ENCODE measurements at regions not wholly inside any gene's neighbourhood (a gene's known extent, or its start where the extent isn't known, plus 50 kb on each side); places are given as distances from the start of the nearest gene placed in this dataset.

GRCh38 chr11:15589070-15589626, 474.4 kb downstream of the INSC start:
- Mint-ChIP-seq H3K4me3 (no peak overlapping the region), H3K9me3 (no peaks in the 10 kb centered on the region; a peak in 1 of 5 replicates), H3K27ac (no peak overlapping the region), H3K27me3 (ENCODE audit: low read depth) (no peaks in the 10 kb centered on the region; the same call in 1 of the 2 replicates), H3K4me1 (peaks cover 1 to 6% of the 10 kb centered on the region in 2 experiments), H3K36me3 (ENCODE audit: insufficient read depth in 1 of 3, low read depth in 3 of 3) (no peaks in the 10 kb centered on the region; a peak in 1 of 7 replicates)
- Histone ChIP-seq H2BK120ac (ENCODE audit: low read depth, low read length, poor library complexity, severe bottlenecking) (no peak overlapping the region), H3K27ac (ENCODE audit: insufficient read length, low read depth, low read length) (no peak overlapping the region), H3K23me2 (ENCODE audit: insufficient read length, low read depth, low read length, poor library complexity, severe bottlenecking) (no peaks in the 10 kb centered on the region), H3K79me1 (ENCODE audit: insufficient read depth, low read depth, low read length, poor library complexity, severe bottlenecking) (no peaks in the 10 kb centered on the region), H3K56ac (ENCODE audit: insufficient read length, low read depth, low read length) (no peak overlapping the region), H2AK5ac (ENCODE audit: insufficient read length, low read length) (no peak overlapping the region), H3K23ac (ENCODE audit: insufficient read length, low read depth, low read length) (no peak overlapping the region), H3K4me1 (ENCODE audit: insufficient read depth, low read length) (no peaks in the 10 kb centered on the region), H2BK12ac (ENCODE audit: insufficient read length, low read depth, low read length) (no peak overlapping the region), H3K27me3 (ENCODE audit: insufficient read depth, low read length) (no peaks in the 10 kb centered on the region), H4K20me1 (ENCODE audit: control insufficient read depth, insufficient read depth, insufficient read length) (no peaks in the 10 kb centered on the region), H4K91ac (ENCODE audit: insufficient read length, low read depth, low read length) (no peak overlapping the region), H3T11ph (ENCODE audit: low read length) (no peak overlapping the region), H2BK15ac (ENCODE audit: low read depth, low read length) (no peak overlapping the region), H3K14ac (ENCODE audit: insufficient read depth, low read length) (no peak overlapping the region), H3K18ac (ENCODE audit: insufficient read length, low read depth, low read length) (no peak overlapping the region), H2BK20ac (ENCODE audit: low read depth, low read length, poor library complexity, severe bottlenecking) (no peak overlapping the region), H2BK5ac (ENCODE audit: insufficient read length, low read length) (no peak overlapping the region), H3K4ac (ENCODE audit: low read depth, low read length) (no peak overlapping the region), H3K79me2 (ENCODE audit: insufficient read depth, low read length) (no peaks in the 10 kb centered on the region), H3K9me3 (ENCODE audit: control insufficient read depth, low read depth, low read length) (no peaks in the 10 kb centered on the region), H2AFZ (ENCODE audit: low read length) (no peak overlapping the region), H4K5ac (ENCODE audit: insufficient read length, low read depth, low read length) (no peak overlapping the region), H4K8ac (replicated peaks; ENCODE audit: insufficient read length, low read depth, low read length) (no peak overlapping the region), H3K4me2 (ENCODE audit: insufficient read depth, insufficient read length, low read length) (no peak overlapping the region), H3K9ac (ENCODE audit: extremely low read depth, insufficient read length, low read length) (no peak overlapping the region)
- TF ChIP-seq CTCF (conservative IDR thresholded peaks at IDR 0.05): no peak
- WGBS (ENCODE audit: extremely low coverage, insufficient read length, low lambda C conversion rate): no CpG with 5 or more reads among the region's 8 CpGs
- DNase-seq: no peak

All from H9 (cell line).